Panc1 (cell line): ENCODE measurements at regions not wholly inside any gene's neighbourhood (a gene's known extent, or its start where the extent isn't known, plus 50 kb on each side); places are given as distances from the start of the nearest gene placed in this dataset.

Experiments
- POLR2AphosphoS5 ChIP-seq: IDR thresholded peaks from 2 replicates; pipeline ENCODE4 v1.6.1; 2012; ENCODE audit warnings: mild to moderate bottlenecking, low read depth, low read length, moderate library complexity
- TF ChIP-seq, protein P1 (sequence below): fragments of 450-650 bp; IDR thresholded peaks from 2 replicates; pipeline ENCODE4 v1.5.1; 2017; ENCODE audit warnings: mild to moderate bottlenecking

GRCh38 chr1:5752746-5753548 lies 239.3 kb downstream of the NPHP4 start:
- TF ChIP-seq, protein P1, sequence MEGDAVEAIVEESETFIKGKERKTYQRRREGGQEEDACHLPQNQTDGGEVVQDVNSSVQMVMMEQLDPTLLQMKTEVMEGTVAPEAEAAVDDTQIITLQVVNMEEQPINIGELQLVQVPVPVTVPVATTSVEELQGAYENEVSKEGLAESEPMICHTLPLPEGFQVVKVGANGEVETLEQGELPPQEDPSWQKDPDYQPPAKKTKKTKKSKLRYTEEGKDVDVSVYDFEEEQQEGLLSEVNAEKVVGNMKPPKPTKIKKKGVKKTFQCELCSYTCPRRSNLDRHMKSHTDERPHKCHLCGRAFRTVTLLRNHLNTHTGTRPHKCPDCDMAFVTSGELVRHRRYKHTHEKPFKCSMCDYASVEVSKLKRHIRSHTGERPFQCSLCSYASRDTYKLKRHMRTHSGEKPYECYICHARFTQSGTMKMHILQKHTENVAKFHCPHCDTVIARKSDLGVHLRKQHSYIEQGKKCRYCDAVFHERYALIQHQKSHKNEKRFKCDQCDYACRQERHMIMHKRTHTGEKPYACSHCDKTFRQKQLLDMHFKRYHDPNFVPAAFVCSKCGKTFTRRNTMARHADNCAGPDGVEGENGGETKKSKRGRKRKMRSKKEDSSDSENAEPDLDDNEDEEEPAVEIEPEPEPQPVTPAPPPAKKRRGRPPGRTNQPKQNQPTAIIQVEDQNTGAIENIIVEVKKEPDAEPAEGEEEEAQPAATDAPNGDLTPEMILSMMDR: no peak
- TF ChIP-seq POLR2AphosphoS5: no peak
